ENCODE measurements at regions not wholly inside any gene's neighbourhood (a gene's known extent, or its start where the extent isn't known, plus 50 kb on each side); places are given as distances from the start of the nearest gene placed in this dataset.
"Not testable (repeated sequence)": the region's sequence is repeated elsewhere in the genome, so short reads cannot be mapped to it uniquely, and the experiment has no call there.

DNA sequence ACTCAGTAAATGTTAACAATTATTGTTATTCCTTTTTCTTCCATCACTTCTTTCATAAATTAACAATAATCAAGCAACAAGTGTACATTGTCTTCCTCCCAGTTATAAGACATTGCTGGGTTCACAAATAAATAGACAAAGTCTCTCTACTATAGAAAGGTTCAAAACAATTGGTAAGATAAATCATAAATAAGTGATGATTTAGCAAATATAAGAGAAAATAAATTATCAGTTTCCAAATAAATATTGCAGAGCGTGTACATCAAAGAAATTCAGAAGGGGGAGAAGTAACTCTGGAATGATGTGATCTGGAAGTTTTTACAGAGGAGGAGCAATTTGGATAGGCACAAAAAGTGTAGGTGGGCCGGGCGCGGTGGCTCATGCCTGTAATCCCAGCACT is 114.2 kb downstream of the BASP1 start:
- no peak overlapping the region for H3K27ac ChIP-seq
- WGBS, 3 donors = 92 to 97% (median 95%) methylated on average over 4 of the region's 4 CpGs
- no peaks in the 10 kb centered on the region for H3K27me3 ChIP-seq

DNA sequence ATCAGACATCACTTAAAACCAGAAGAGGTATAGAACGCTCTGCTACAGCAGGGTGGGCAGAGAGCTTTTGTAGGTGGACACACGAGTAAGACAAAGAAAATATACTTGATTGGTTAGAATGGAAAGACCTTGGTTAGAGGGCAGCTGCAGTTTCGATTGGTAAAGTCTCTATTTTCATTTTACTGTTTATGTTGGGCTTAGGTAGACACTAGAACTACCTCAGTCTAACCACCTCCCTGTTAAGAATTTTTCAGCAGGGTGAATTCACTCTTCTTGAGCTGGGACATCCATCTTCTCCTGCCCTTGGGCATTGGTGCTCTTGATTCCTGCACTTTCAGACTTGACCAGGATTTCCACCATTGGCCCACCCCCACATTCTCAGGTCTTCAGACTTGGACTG is 116.3 kb downstream of the BASP1 start:
- no peak for TF ChIP-seq EP300 (IDR thresholded peaks at IDR 0.05)
- no peak for TF ChIP-seq POLR2A (IDR thresholded peaks at IDR 0.05)
- TF ChIP-seq, protein P1, sequence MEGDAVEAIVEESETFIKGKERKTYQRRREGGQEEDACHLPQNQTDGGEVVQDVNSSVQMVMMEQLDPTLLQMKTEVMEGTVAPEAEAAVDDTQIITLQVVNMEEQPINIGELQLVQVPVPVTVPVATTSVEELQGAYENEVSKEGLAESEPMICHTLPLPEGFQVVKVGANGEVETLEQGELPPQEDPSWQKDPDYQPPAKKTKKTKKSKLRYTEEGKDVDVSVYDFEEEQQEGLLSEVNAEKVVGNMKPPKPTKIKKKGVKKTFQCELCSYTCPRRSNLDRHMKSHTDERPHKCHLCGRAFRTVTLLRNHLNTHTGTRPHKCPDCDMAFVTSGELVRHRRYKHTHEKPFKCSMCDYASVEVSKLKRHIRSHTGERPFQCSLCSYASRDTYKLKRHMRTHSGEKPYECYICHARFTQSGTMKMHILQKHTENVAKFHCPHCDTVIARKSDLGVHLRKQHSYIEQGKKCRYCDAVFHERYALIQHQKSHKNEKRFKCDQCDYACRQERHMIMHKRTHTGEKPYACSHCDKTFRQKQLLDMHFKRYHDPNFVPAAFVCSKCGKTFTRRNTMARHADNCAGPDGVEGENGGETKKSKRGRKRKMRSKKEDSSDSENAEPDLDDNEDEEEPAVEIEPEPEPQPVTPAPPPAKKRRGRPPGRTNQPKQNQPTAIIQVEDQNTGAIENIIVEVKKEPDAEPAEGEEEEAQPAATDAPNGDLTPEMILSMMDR (IDR thresholded peaks at IDR 0.05) = no peak
- H3K4me3 ChIP-seq = no peak overlapping the region
- WGBS, 3 donors = 90 to 91% (median 91%) methylated on average over 3 of the region's 3 CpGs
- H3K36me3 ChIP-seq = no peaks in the 10 kb centered on the region
- H3K9me3 ChIP-seq = no peaks in the 10 kb centered on the region
- no peaks in the 10 kb centered on the region for H3K4me1 ChIP-seq (ENCODE audit: insufficient read depth)
- intact Hi-C loops (cut with DNase I) = no loop called here
- no peak for DNase-seq
- no peak overlapping the region for H3K27ac ChIP-seq
- no peaks in the 10 kb centered on the region for H3K27me3 ChIP-seq

More for the DNA sequence above, 114.2 kb downstream of the BASP1 start:
- no peaks in the 10 kb centered on the region for H3K9me3 ChIP-seq
- no peak for TF ChIP-seq POLR2A (IDR thresholded peaks at IDR 0.05)
- no peak for TF ChIP-seq EP300 (IDR thresholded peaks at IDR 0.05)
- TF ChIP-seq, protein P1 (IDR thresholded peaks at IDR 0.05) = no peak
- H3K4me1 ChIP-seq (ENCODE audit: insufficient read depth) = no peaks in the 10 kb centered on the region
- intact Hi-C loops (cut with DNase I) = no loop called here
- no peaks in the 10 kb centered on the region for H3K36me3 ChIP-seq
- DNase-seq = no peak
- no peak overlapping the region for H3K4me3 ChIP-seq

DNA sequence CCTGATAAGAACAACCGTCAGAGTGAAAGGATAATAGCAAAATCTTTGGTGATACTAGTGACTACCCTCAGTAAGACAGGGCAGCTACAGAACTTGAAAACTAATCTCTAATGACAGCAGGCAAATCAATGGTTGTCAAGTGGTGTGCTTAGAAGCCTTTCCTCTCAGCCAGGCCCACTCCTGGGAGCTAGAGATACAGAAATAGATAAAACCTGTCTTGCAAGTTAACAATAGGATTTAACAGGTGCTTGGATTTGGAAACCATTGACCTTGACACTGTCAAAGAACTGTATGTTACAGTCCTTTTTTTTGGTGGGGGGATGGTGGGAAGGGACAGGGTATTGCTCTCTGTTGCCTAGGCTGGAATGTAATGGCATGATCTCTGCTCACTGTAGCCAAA is 118.6 kb downstream of the BASP1 start:
- TF ChIP-seq EP300 (IDR thresholded peaks at IDR 0.05) (no peak), POLR2A (IDR thresholded peaks at IDR 0.05) (no peak)
- TF ChIP-seq, protein P1 (IDR thresholded peaks at IDR 0.05) = no peak
- H3K27ac ChIP-seq = no peak overlapping the region
- WGBS, 3 donors = 7 to 12% (median 8%) methylated on average over 1 of the region's 1 CpG
- no peaks in the 10 kb centered on the region for H3K4me1 ChIP-seq (ENCODE audit: insufficient read depth)
- no peaks in the 10 kb centered on the region for H3K9me3 ChIP-seq
- DNase-seq = no peak
- intact Hi-C loops (cut with DNase I) = no loop called here
- H3K36me3 ChIP-seq = no peaks in the 10 kb centered on the region
- no peak overlapping the region for H3K4me3 ChIP-seq
- H3K27me3 ChIP-seq = no peaks in the 10 kb centered on the region

DNA sequence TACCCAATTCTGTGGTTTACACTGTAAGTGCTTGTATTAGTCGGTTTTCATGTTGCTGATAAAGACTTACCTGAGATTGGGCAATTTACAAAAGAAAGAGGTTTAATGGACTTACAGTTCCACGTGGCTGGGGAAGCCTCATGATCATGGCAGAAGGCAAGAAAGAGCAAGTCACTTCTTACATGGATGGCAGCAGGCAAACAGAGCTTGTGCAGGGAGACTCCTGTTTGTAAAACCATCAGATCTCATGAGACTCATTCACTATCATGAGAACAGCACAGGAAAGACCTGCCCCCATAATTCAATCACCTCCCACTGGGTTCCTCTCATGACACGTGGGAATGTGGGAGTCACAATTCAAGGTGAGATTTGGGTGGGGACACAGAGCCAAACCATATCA is 119.3 kb downstream of the BASP1 start:
- H3K36me3 ChIP-seq; intact Hi-C loops (cut with DNase I); H3K27me3 ChIP-seq; DNase-seq; H3K4me3 ChIP-seq; H3K4me1 ChIP-seq (ENCODE audit: insufficient read depth); H3K27ac ChIP-seq; H3K9me3 ChIP-seq: not testable (repeated sequence)
- 78 to 84% (median 83%) methylated on average over 3 of the region's 3 CpGs for WGBS, 3 donors

DNA sequence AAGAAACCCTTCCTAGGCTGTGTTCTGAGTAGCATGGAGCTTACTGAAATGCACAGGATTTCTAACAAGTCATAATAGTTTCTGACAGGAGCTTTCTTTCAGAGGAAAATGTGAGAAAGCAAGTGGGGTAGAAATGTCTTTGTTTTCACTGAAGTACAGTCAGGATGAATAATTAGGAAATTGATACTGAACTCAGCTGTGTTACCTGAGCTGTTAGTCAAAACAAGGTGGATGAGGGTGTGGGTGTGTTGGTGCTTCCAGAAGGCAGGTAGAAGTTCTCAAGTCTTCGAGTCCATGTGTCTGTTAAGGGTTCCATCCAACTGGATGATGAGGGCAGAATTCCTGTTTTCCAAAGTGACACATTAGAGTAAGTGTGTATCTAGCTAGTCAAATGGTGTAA is 122.4 kb downstream of the BASP1 start:
- DNase-seq = no peak
- intact Hi-C loops (cut with DNase I) = no loop called here
- no peaks in the 10 kb centered on the region for H3K27me3 ChIP-seq
- WGBS, 3 donors = 81 to 90% (median 81%) methylated on average over 1 of the region's 1 CpG
- H3K4me1 ChIP-seq (ENCODE audit: insufficient read depth) = peaks cover 4% of the 10 kb centered on the region
- H3K36me3 ChIP-seq = no peaks in the 10 kb centered on the region
- TF ChIP-seq POLR2A (IDR thresholded peaks at IDR 0.05) = no peak
- TF ChIP-seq EP300 (IDR thresholded peaks at IDR 0.05) = no peak
- TF ChIP-seq, protein P1 (IDR thresholded peaks at IDR 0.05) = no peak
- no peak overlapping the region for H3K4me3 ChIP-seq
- no peaks in the 10 kb centered on the region for H3K9me3 ChIP-seq
- H3K27ac ChIP-seq = no peak overlapping the region

Data from ovary (tissue), 7 donors.